Aorta (tissue), 5 donors: ENCODE measurements at regions not wholly inside any gene's neighbourhood (a gene's known extent, or its start where the extent isn't known, plus 50 kb on each side); places are given as distances from the start of the nearest gene placed in this dataset.
"Not testable (repeated sequence)": the region's sequence is repeated elsewhere in the genome, so short reads cannot be mapped to it uniquely, and the experiment has no call there.

Experiments
- ATAC-seq: fragments of 200-7000 bp; cut with Tn5 transposase; one replicate; pipeline ENCODE4 v1.9.1; 2022; ENCODE audit warnings: moderate library complexity; ENCODE audit not compliant: low FRiP score
- DNase-seq, 2 donors: peaks; one replicate each; pipeline ENCODE4 v3.0.0-alpha.2; 2020
- H3K27ac ChIP-seq, 2 donors: one replicate each; pipeline ENCODE4 v1.5.1; 2013; ENCODE audit warnings: low read length in 2 of 2, mild to moderate bottlenecking in 2 of 2, moderate library complexity in 2 of 2, control low read depth in 1 of 2, inconsistent platforms in 1 of 2, low read depth in 1 of 2
- H3K27me3 ChIP-seq, 2 donors: one replicate each; pipeline ENCODE4 v1.6.1; 2013; ENCODE audit warnings: control low read depth in 1 of 2, low read length in 1 of 2, mild to moderate bottlenecking in 1 of 2, moderate library complexity in 1 of 2; ENCODE audit not compliant: insufficient read depth in 2 of 2, control insufficient read depth in 1 of 2
- H3K36me3 ChIP-seq, 2 donors: one replicate each; pipeline ENCODE4 v1.6.1; 2013; ENCODE audit warnings: control low read depth in 1 of 2, low read length in 1 of 2, mild to moderate bottlenecking in 1 of 2; ENCODE audit not compliant: insufficient read depth in 2 of 2, control insufficient read depth in 1 of 2
- H3K4me1 ChIP-seq, 2 donors: one replicate each; pipeline ENCODE4 v1.6.1; 2013; ENCODE audit warnings: low read length in 2 of 2, control low read depth in 1 of 2, mild to moderate bottlenecking in 1 of 2, moderate library complexity in 1 of 2; ENCODE audit not compliant: insufficient read depth in 2 of 2, control insufficient read depth in 1 of 2
- H3K4me3 ChIP-seq, 2 donors: one replicate each; pipeline ENCODE4 v1.5.1; 2013; ENCODE audit warnings: low read length in 2 of 2, control low read depth in 1 of 2, mild to moderate bottlenecking in 1 of 2
- H3K9me3 ChIP-seq: one replicate; pipeline ENCODE4 v1.6.1; 2013; ENCODE audit warnings: mild to moderate bottlenecking, low read length; ENCODE audit not compliant: control insufficient read depth
- WGBS, 2 donors: extraction: QIAGEN DNeasy Blood & Tissue Kit; methylation state at CpG; one replicate each; pipeline ENCODE4 v1.1.7; 2013; 5-methylcytosine and 5-hydroxymethylcytosine counted together
- intact Hi-C, 2 donors: fragments of 100-400 bp; cut with DNase I; formaldehyde crosslinking; loops; one replicate each; pipeline versions ENCODE4 v1.14.2 to v1.15.0; 2022
- donor health status: healthy with polysubstance abuse.
- donor health status: Bipolar disorder and iron deficiency.
- donor health status: DM: no; HTN: no; CAD: no.
- donor health status: DM: no; HTN: no; CAD: no.
- donor health status: DM: yes; HTN: yes; CAD: no.

GRCh38 chrX:222800-223513 is 58.2 kb upstream of the PLCXD1 start:
- WGBS, 2 donors = no CpG with 5 or more reads among the region's 11 CpGs
- H3K4me1 ChIP-seq, H3K4me3 ChIP-seq, H3K27me3 ChIP-seq, H3K27ac ChIP-seq, H3K9me3 ChIP-seq, intact Hi-C loops, H3K36me3 ChIP-seq, DNase-seq: not testable (repeated sequence)
- peak; percentile 44 for ATAC-seq

DNA sequence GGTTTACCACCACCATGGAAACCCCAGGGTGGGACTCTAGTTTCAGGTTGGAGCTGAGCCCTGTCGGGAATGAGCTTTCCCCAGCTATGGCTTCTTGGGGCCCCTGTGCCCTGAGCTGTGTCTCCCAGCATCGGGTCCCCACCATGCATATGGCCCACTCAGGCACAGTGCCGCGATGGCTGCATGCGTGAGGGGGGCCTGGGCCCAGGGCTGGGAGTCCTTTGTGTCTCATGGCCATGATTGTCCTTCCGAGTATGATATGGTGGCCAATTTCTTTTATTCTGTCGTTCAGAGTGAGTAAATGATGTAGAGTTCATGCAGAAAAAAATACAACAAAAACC is 57.7 kb upstream of the PLCXD1 start:
- H3K27ac ChIP-seq, H3K4me3 ChIP-seq, DNase-seq, ATAC-seq, H3K27me3 ChIP-seq, intact Hi-C loops, H3K4me1 ChIP-seq, H3K36me3 ChIP-seq, H3K9me3 ChIP-seq: not testable (repeated sequence)
- WGBS, 2 donors = no CpG with 5 or more reads among the region's 7 CpGs

DNA sequence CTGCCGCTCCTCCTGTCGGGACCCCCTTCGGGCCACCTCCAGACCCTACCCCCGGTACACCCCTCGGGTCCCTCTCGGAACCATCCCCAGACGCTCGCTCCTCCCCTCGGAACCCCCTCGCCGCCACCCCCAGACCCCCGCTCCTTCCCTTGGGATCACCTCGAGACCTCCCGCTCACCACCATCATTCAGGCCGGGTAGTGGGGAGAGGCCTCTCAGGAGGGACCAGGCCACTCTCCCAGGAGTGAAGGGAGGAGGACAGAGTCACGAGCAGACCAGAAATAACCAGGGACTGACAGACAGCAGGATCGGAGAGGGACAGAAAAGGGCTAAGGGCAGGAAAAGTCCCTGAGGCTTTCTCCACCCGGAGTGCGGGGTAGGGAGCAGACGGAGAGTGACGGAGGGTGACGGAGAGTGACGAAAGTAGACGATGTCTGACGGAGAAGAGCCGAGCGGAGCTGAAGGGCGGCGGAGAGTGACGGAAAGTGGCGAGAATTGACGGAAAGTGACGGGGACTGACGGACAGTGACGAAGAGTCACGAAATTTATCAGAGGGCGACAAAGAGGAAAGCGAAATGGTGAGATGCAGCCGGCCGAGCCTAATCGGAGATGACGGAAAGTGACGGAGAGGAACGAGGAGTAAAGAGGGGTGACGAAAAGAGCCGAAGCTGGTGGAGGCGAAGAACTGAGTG is 54.6 kb upstream of the PLCXD1 start:
- H3K27me3 ChIP-seq, H3K4me1 ChIP-seq, intact Hi-C loops, H3K27ac ChIP-seq, H3K36me3 ChIP-seq, H3K4me3 ChIP-seq, H3K9me3 ChIP-seq, DNase-seq: not testable (repeated sequence)
- ATAC-seq = peak; percentile 54
- no CpG with 5 or more reads among the region's 47 CpGs for WGBS, 2 donors

DNA sequence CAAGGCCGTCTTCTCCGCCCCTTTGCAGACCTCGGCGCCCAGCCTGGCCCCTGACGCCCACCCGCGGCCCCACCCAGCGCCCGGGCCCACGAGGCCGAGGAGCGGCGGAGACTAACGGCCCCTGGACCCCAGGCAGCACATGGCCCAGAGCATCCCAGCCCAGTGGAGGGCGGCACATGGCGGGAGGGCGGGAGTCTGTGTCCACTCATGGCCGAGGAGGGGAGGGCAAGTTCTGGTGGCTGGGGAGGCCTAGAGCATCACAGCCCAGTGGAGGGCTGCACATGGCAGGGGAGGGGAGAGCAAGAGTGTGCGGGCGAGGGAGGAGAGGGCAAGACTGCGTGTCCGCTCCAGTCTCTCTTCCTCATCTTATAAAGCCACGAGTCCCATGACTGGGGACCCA is 53.8 kb upstream of the PLCXD1 start:
- H3K9me3 ChIP-seq, H3K27me3 ChIP-seq, ATAC-seq, intact Hi-C loops, H3K4me1 ChIP-seq, H3K4me3 ChIP-seq, DNase-seq, H3K27ac ChIP-seq, H3K36me3 ChIP-seq: not testable (repeated sequence)
- no CpG with 5 or more reads among the region's 23 CpGs for WGBS, 2 donors
